Subcutaneous abdominal adipose tissue (tissue), 5 donors: ENCODE measurements at regions not wholly inside any gene's neighbourhood (a gene's known extent, or its start where the extent isn't known, plus 50 kb on each side); places are given as distances from the start of the nearest gene placed in this dataset.

Source experiments
- H3K27ac ChIP-seq: one replicate; pipeline ENCODE4 v1.7.0; 2013; ENCODE audit warnings: low read depth, mild to moderate bottlenecking, inconsistent platforms, low read length, moderate library complexity
- H3K27me3 ChIP-seq, 5 donors: one replicate each; pipeline ENCODE4 v1.7.0; 2013; ENCODE audit warnings: low read length in 5 of 5, inconsistent platforms in 1 of 5; ENCODE audit not compliant: control insufficient read depth in 5 of 5, insufficient read depth in 4 of 5
- H3K36me3 ChIP-seq, 5 donors: one replicate each; pipeline ENCODE4 v1.7.0; 2013; ENCODE audit warnings: low read length in 5 of 5; ENCODE audit not compliant: control insufficient read depth in 5 of 5, insufficient read depth in 5 of 5
- H3K4me1 ChIP-seq, 5 donors: one replicate each; pipeline ENCODE4 v1.7.0; 2013; ENCODE audit warnings: low read length in 5 of 5, mild to moderate bottlenecking in 3 of 5, moderate library complexity in 1 of 5; ENCODE audit not compliant: control insufficient read depth in 5 of 5, insufficient read depth in 5 of 5
- H3K4me3 ChIP-seq, 5 donors: one replicate each; pipeline ENCODE4 v1.7.0; 2013; ENCODE audit warnings: low read length in 5 of 5, low read depth in 1 of 5
- H3K9ac ChIP-seq, 5 donors: one replicate each; pipeline ENCODE4 v1.7.0; 2013; ENCODE audit warnings: low read length in 5 of 5, mild to moderate bottlenecking in 4 of 5, moderate library complexity in 3 of 5
- H3K9me3 ChIP-seq, 5 donors: one replicate each; pipeline ENCODE4 v1.7.0; 2013; ENCODE audit warnings: low read length in 5 of 5; ENCODE audit not compliant: control insufficient read depth in 5 of 5
- donor health status: healthy.
- donor health status: healthy.
- donor health status: healthy.
- donor health status: healthy.
- donor health status: healthy.

- H3K27ac ChIP-seq = no peak overlapping the region
- no peaks in the 10 kb centered on the region for H3K4me1 ChIP-seq
- H3K4me3 ChIP-seq = no peak overlapping the region
- peaks cover 0 to 20% (median 16%) of the 10 kb centered on the region in 5 donors for H3K27me3 ChIP-seq
- H3K9me3 ChIP-seq = no peaks in the 10 kb centered on the region
- no peak overlapping the region for H3K9ac ChIP-seq
- H3K36me3 ChIP-seq = no peaks in the 10 kb centered on the region
These were observed 122.2 kb downstream of the ACTL8 start for GRCh38 chr1:17877316-17877715.

GRCh38 chr1:17877896-17878295 lies 122.8 kb downstream of the ACTL8 start:
- Histone ChIP-seq H3K4me1 (no peaks in the 10 kb centered on the region), H3K27me3 (peaks cover 0 to 20% (median 13%) of the 10 kb centered on the region in 5 donors), H3K36me3 (no peaks in the 10 kb centered on the region), H3K4me3 (no peak overlapping the region), H3K9ac (no peak overlapping the region), H3K9me3 (no peaks in the 10 kb centered on the region), H3K27ac (no peak overlapping the region)

- H3K9ac ChIP-seq = no peak overlapping the region
- H3K9me3 ChIP-seq = peaks cover 0 to under 1% (median 0%) of the 10 kb centered on the region in 5 donors
- no peaks in the 10 kb centered on the region for H3K4me1 ChIP-seq
- no peak overlapping the region for H3K4me3 ChIP-seq
- peaks cover under 1 to 17% (median 11%) of the 10 kb centered on the region in 5 donors for H3K27me3 ChIP-seq
- no peaks in the 10 kb centered on the region for H3K36me3 ChIP-seq
- H3K27ac ChIP-seq = no peak overlapping the region
These were observed 123.7 kb downstream of the ACTL8 start for GRCh38 chr1:17878837-17879236.

GRCh38 chr1:17880449-17880848 lies 125.3 kb downstream of the ACTL8 start:
- H3K4me1 ChIP-seq = no peaks in the 10 kb centered on the region
- no peak overlapping the region for H3K9ac ChIP-seq
- H3K27ac ChIP-seq = no peak overlapping the region

GRCh38 chr1:17881761-17882160 lies 126.6 kb downstream of the ACTL8 start:
- Histone ChIP-seq H3K9ac (no peak overlapping the region), H3K27me3 (peaks cover 5 to 21% (median 12%) of the 10 kb centered on the region in 5 donors), H3K4me3 (no peak overlapping the region), H3K9me3 (peaks cover 0 to 3% (median 0%) of the 10 kb centered on the region in 5 donors), H3K36me3 (no peaks in the 10 kb centered on the region), H3K4me1 (no peaks in the 10 kb centered on the region), H3K27ac (no peak overlapping the region)

More at GRCh38 chr1:17880449-17880848, 125.3 kb downstream of the ACTL8 start:
- Histone ChIP-seq H3K9me3 (peaks cover 0 to 3% (median 0%) of the 10 kb centered on the region in 5 donors), H3K27me3 (peaks cover 3 to 18% (median 10%) of the 10 kb centered on the region in 5 donors), H3K4me3 (no peak overlapping the region), H3K36me3 (no peaks in the 10 kb centered on the region)

GRCh38 chr1:17883136-17883535 lies 128.0 kb downstream of the ACTL8 start:
- peaks cover 0 to 3% (median 0%) of the 10 kb centered on the region in 5 donors for H3K9me3 ChIP-seq
- H3K36me3 ChIP-seq = no peaks in the 10 kb centered on the region
- H3K27me3 ChIP-seq = peaks cover 7 to 29% (median 22%) of the 10 kb centered on the region in 5 donors
- H3K4me3 ChIP-seq = no peak overlapping the region
- no peak overlapping the region for H3K9ac ChIP-seq
- no peaks in the 10 kb centered on the region for H3K4me1 ChIP-seq
- H3K27ac ChIP-seq = no peak overlapping the region

GRCh38 chr1:17883662-17884395 lies 128.7 kb downstream of the ACTL8 start:
- Histone ChIP-seq H3K4me3 (no peak overlapping the region), H3K27ac (no peak overlapping the region), H3K4me1 (no peaks in the 10 kb centered on the region), H3K9me3 (peaks cover 0 to 3% (median 0%) of the 10 kb centered on the region in 5 donors), H3K9ac (no peak overlapping the region), H3K27me3 (peaks cover 7 to 28% (median 22%) of the 10 kb centered on the region in 5 donors), H3K36me3 (no peaks in the 10 kb centered on the region)

- no peaks in the 10 kb centered on the region for H3K36me3 ChIP-seq
- no peak overlapping the region for H3K9ac ChIP-seq
- H3K4me1 ChIP-seq = no peaks in the 10 kb centered on the region
- peaks cover 0 to 3% (median 0%) of the 10 kb centered on the region in 5 donors for H3K9me3 ChIP-seq
- H3K4me3 ChIP-seq = no peak overlapping the region
- no peak overlapping the region for H3K27ac ChIP-seq
- peaks cover 11 to 36% (median 30%) of the 10 kb centered on the region in 5 donors for H3K27me3 ChIP-seq
These were observed 130.7 kb downstream of the ACTL8 start for GRCh38 chr1:17885663-17886320.

GRCh38 chr1:17886386-17886785 lies 131.3 kb downstream of the ACTL8 start:
- H3K27ac ChIP-seq = no peak overlapping the region
- H3K9ac ChIP-seq = no peak overlapping the region
- H3K27me3 ChIP-seq = peaks cover 11 to 42% (median 34%) of the 10 kb centered on the region in 5 donors
- H3K9me3 ChIP-seq = peaks cover 0 to 3% (median 0%) of the 10 kb centered on the region in 5 donors
- H3K4me3 ChIP-seq = no peak overlapping the region
- no peaks in the 10 kb centered on the region for H3K4me1 ChIP-seq
- no peaks in the 10 kb centered on the region for H3K36me3 ChIP-seq

- Histone ChIP-seq H3K27ac (no peak overlapping the region), H3K9me3 (peaks cover 0 to 3% (median 0%) of the 10 kb centered on the region in 5 donors), H3K36me3 (no peaks in the 10 kb centered on the region), H3K4me1 (no peaks in the 10 kb centered on the region), H3K9ac (no peak overlapping the region), H3K4me3 (no peak overlapping the region), H3K27me3 (peaks cover 11 to 44% (median 37%) of the 10 kb centered on the region in 5 donors)
These were observed 131.8 kb downstream of the ACTL8 start for GRCh38 chr1:17886838-17887441.
